Adipocyte (in vitro differentiated cells): ENCODE measurements at regions not wholly inside any gene's neighbourhood (a gene's known extent, or its start where the extent isn't known, plus 50 kb on each side); places are given as distances from the start of the nearest gene placed in this dataset.

Experiments used
- DNase-seq: peaks from one replicate; pipeline ENCODE4 v3.0.0-alpha.2; 2015; ENCODE audit warnings: low read depth
- H3K27me3 ChIP-seq: replicated peaks from 2 replicates; pipeline ENCODE4 v1.7.0; 2013; ENCODE audit warnings: mild to moderate bottlenecking, low read length, moderate library complexity; ENCODE audit not compliant: control insufficient read depth, insufficient read depth
- H3K36me3 ChIP-seq: 2 replicates; pipeline ENCODE4 v1.7.0; 2013; ENCODE audit warnings: low read length, mild to moderate bottlenecking, moderate library complexity; ENCODE audit not compliant: control insufficient read depth, insufficient read depth, severe bottlenecking
- H3K4me1 ChIP-seq: 2 replicates; pipeline ENCODE4 v1.7.0; 2013; ENCODE audit warnings: mild to moderate bottlenecking, low read length, moderate library complexity; ENCODE audit not compliant: control insufficient read depth, insufficient read depth
- H3K4me3 ChIP-seq: 2 replicates; pipeline ENCODE4 v1.7.0; 2013; ENCODE audit warnings: mild to moderate bottlenecking, low read length, moderate library complexity
- H3K9ac ChIP-seq: 2 replicates; pipeline ENCODE4 v1.7.0; 2013; ENCODE audit warnings: mild to moderate bottlenecking, low read length, moderate library complexity
- H3K9me3 ChIP-seq: 2 replicates; pipeline ENCODE4 v1.7.0; 2013; ENCODE audit warnings: mild to moderate bottlenecking, low read length, moderate library complexity; ENCODE audit not compliant: control insufficient read depth

DNA sequence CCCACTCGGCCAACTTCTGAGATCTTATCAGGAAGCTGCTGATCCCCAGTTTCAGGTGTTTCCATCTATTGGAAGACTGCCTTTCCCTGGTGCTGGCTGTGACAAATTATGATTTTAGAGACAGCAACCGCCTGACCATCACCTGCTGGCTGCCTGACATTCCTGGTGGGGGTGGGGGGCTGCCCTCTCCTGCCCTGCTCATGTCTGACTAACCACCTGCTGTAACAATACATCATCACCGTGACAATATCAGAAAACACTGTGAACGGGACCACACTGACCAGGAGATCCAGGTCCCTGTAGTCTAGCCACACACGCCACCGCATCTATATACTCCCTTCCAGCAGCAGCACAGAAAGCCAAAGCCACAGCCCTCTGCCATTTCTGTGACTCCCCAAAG, 537.5 kb downstream of the QKI start:
- no peaks in the 10 kb centered on the region for H3K9me3 ChIP-seq
- H3K4me1 ChIP-seq: peaks cover 20% of the 10 kb centered on the region
- no peak for DNase-seq
- no peaks in the 10 kb centered on the region for H3K36me3 ChIP-seq
- no peak overlapping the region for H3K4me3 ChIP-seq
- H3K27me3 ChIP-seq: no peaks in the 10 kb centered on the region
- no peak overlapping the region for H3K9ac ChIP-seq

- Histone ChIP-seq H3K9ac (no peak overlapping the region), H3K4me3 (no peak overlapping the region), H3K9me3 (no peaks in the 10 kb centered on the region), H3K36me3 (no peaks in the 10 kb centered on the region), H3K4me1 (peaks cover 23% of the 10 kb centered on the region), H3K27me3 (no peaks in the 10 kb centered on the region)
- DNase-seq: no peak
Measured at GRCh38 chr6:163951326-163951725, 536.8 kb downstream of the QKI start.

DNA sequence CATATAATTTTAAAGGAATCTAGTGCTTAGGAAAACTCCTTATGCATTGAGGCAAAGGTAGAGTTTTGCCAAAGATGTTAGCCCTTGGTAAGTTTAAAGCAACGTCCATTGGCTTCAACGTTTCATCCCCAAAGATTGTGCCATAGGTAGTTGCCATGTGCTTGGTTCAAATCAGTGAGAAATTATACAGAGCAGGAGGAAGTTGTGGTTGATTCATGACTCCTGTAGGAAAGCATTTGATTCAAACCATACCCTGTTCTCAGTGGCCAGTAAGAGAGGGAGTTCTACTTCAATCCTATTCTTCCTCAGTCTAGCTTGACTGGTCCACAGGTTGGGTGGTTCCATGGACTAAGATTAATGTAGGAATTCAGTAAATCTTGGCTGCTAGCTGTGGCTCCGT, 535.6 kb downstream of the QKI start:
- Histone ChIP-seq H3K36me3 (no peaks in the 10 kb centered on the region), H3K27me3 (no peaks in the 10 kb centered on the region), H3K9ac (no peak overlapping the region), H3K4me1 (peaks cover 18% of the 10 kb centered on the region), H3K9me3 (no peaks in the 10 kb centered on the region), H3K4me3 (no peak overlapping the region)
- DNase-seq: peak; percentile 38

- H3K9ac ChIP-seq: no peak overlapping the region
- H3K4me3 ChIP-seq: no peak overlapping the region
- no peaks in the 10 kb centered on the region for H3K36me3 ChIP-seq
- H3K27me3 ChIP-seq: no peaks in the 10 kb centered on the region
- H3K9me3 ChIP-seq: no peaks in the 10 kb centered on the region
- no peak for DNase-seq
- peaks cover 13% of the 10 kb centered on the region for H3K4me1 ChIP-seq
Measured at GRCh38 chr6:163949431-163949830, 534.9 kb downstream of the QKI start.

DNA sequence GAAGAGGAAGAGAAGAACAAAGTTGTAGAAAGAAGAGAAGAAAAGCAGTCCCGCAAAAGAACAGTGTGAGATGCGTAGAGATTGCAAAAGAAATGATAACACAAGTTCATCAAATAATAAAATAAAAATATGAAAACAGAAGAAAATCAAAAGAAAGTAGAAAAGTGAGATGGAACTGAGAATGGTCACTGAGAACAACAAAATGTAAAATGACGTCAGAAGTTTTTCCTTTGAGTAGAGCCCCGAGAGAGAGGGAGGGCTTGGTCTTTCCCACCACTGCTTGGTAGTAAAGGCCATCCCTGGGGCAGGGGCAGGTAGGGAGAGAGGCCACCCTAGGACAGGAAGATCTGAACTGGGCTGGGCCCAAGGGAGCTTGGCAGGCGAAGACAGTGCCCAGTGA, 533.7 kb downstream of the QKI start:
- H3K9me3 ChIP-seq: no peaks in the 10 kb centered on the region
- H3K36me3 ChIP-seq: no peaks in the 10 kb centered on the region
- no peak for DNase-seq
- H3K4me3 ChIP-seq: no peak overlapping the region
- no peaks in the 10 kb centered on the region for H3K27me3 ChIP-seq
- H3K9ac ChIP-seq: no peak overlapping the region
- peaks cover 19% of the 10 kb centered on the region for H3K4me1 ChIP-seq

- H3K4me3 ChIP-seq: no peak overlapping the region
- no peaks in the 10 kb centered on the region for H3K36me3 ChIP-seq
- no peak for DNase-seq
- no peaks in the 10 kb centered on the region for H3K9me3 ChIP-seq
- H3K4me1 ChIP-seq: peaks cover 19% of the 10 kb centered on the region
- H3K9ac ChIP-seq: no peak overlapping the region
- no peaks in the 10 kb centered on the region for H3K27me3 ChIP-seq
Measured at GRCh38 chr6:163947276-163947675, 532.8 kb downstream of the QKI start.

- no peaks in the 10 kb centered on the region for H3K36me3 ChIP-seq
- H3K9me3 ChIP-seq: no peaks in the 10 kb centered on the region
- peak overlapping the region; percentile 42 for H3K9ac ChIP-seq
- H3K4me3 ChIP-seq: peak overlapping the region; percentile 28
- no peak for DNase-seq
- no peaks in the 10 kb centered on the region for H3K27me3 ChIP-seq
- H3K4me1 ChIP-seq: peaks cover 27% of the 10 kb centered on the region
Measured at GRCh38 chr6:163946437-163946836, 531.9 kb downstream of the QKI start.

GRCh38 chr6:163945808-163946207, 531.3 kb downstream of the QKI start:
- no peaks in the 10 kb centered on the region for H3K27me3 ChIP-seq
- no peak overlapping the region for H3K9ac ChIP-seq
- H3K4me1 ChIP-seq: peaks cover 33% of the 10 kb centered on the region
- DNase-seq: no peak
- H3K9me3 ChIP-seq: no peaks in the 10 kb centered on the region
- no peaks in the 10 kb centered on the region for H3K36me3 ChIP-seq
- H3K4me3 ChIP-seq: no peak overlapping the region

DNA sequence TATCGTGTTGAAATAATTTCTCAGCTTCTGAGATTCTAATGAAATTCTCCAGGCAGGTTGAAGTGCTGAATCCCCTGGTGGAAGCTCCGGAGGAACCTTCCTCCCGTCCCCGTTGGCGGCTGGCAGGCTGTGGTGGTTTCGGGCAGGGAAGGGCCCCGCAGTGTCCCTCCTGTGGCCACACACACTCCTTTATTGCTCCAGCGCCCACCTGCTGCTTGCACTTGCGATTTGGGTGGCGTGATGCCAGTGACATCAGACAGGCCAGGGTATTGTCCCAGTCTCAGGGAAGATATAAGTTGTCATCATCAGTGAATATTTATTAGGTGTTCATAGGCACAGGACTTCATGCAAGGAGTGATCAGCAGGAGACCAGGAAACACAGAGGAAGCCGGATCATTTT, 530.4 kb downstream of the QKI start:
- Histone ChIP-seq H3K27me3 (no peaks in the 10 kb centered on the region), H3K36me3 (no peaks in the 10 kb centered on the region), H3K4me3 (no peak overlapping the region), H3K9ac (no peak overlapping the region), H3K9me3 (no peaks in the 10 kb centered on the region), H3K4me1 (peaks cover 34% of the 10 kb centered on the region)
- DNase-seq: no peak

DNA sequence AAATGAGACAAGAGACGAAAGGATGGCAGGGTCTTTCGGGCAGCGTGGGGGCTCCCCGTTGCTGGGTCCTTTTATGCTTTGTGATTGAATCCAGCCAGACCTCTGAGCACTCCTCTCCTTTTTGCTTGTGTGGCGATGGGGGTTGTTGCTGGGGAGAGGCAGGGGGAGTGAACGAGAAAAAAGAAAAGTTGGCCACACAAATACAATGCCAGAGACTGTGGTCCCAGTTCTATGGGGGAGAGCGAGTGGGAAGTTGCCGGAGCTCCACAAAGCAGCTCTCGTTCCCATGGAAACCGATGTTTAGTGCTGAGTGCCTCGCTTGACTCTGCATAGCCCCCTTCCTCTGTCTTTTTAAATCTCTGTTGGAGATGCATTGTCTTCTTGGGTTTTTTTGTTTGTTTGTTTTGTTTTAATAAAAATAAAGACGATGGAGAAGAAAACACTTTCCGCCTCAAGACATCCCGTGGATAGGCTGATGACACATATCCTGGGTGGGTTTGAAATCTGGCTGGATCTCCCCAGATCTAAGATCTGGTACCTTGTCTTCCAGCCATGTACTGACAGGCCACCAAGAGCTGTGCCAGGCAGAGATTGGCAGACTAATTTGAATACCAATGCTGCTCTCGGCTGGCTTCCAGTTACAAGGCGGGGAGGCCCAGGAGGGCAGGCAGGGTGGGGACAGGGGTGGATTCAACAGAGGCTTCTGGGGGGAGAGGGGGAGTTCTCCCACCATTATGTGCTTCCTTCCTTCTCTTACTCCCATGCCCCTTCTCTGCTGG, 529.3 kb downstream of the QKI start:
- H3K4me1 ChIP-seq: peaks cover 34% of the 10 kb centered on the region
- no peak for DNase-seq
- no peak overlapping the region for H3K9ac ChIP-seq
- no peaks in the 10 kb centered on the region for H3K27me3 ChIP-seq
- H3K9me3 ChIP-seq: no peaks in the 10 kb centered on the region
- H3K36me3 ChIP-seq: no peaks in the 10 kb centered on the region
- no peak overlapping the region for H3K4me3 ChIP-seq

DNA sequence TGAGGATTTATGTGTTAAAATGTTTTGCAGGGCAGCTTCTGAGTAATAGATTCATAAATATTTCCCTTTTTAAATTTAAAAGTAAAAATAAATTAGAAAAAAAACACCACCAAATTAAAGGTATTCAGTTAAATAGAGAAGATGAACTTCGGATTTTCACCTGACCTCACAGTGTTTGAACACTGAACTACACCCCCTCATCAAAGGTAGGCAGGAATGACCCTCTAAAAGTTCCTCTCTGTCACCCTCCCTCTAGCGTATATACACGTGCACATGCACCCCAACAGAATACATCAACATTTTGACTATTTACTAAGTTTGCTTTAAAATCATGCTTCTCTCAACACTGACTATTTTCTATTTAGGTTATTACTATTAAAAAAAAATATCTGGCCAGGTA, 528.3 kb downstream of the QKI start:
- Histone ChIP-seq H3K4me3 (no peak overlapping the region), H3K27me3 (no peaks in the 10 kb centered on the region), H3K4me1 (peaks cover 34% of the 10 kb centered on the region), H3K9ac (no peak overlapping the region), H3K36me3 (no peaks in the 10 kb centered on the region), H3K9me3 (no peaks in the 10 kb centered on the region)
- DNase-seq: no peak

- no peaks in the 10 kb centered on the region for H3K36me3 ChIP-seq
- H3K9ac ChIP-seq: peak overlapping the region; percentile 27
- peak overlapping the region; percentile 53 for H3K4me3 ChIP-seq
- H3K9me3 ChIP-seq: no peaks in the 10 kb centered on the region
- DNase-seq: no peak
- no peaks in the 10 kb centered on the region for H3K27me3 ChIP-seq
- peaks cover 29% of the 10 kb centered on the region for H3K4me1 ChIP-seq
Measured at GRCh38 chr6:163941624-163941976, 527.1 kb downstream of the QKI start.
